GM21526 (cell line): ENCODE measurements at regions not wholly inside any gene's neighbourhood (a gene's known extent, or its start where the extent isn't known, plus 50 kb on each side); places are given as distances from the start of the nearest gene placed in this dataset.

Experiments used
- ATAC-seq: cut with Tn5 transposase; IDR thresholded peaks from one replicate; pipeline ENCODE4 v1.9.1; 2021; ENCODE audit warnings: moderate library complexity; ENCODE audit not compliant: unreplicated experiment, low FRiP score

- ATAC-seq, result no peak
Measured at GRCh38 chr2:223107825-223108224, 55.8 kb downstream of the KCNE4 start.

GRCh38 chr2:223108351-223109050 lies 56.5 kb downstream of the KCNE4 start:
- ATAC-seq, result no peak

- ATAC-seq, result no peak
Measured at GRCh38 chr2:223109341-223109740, 57.4 kb downstream of the KCNE4 start.

DNA sequence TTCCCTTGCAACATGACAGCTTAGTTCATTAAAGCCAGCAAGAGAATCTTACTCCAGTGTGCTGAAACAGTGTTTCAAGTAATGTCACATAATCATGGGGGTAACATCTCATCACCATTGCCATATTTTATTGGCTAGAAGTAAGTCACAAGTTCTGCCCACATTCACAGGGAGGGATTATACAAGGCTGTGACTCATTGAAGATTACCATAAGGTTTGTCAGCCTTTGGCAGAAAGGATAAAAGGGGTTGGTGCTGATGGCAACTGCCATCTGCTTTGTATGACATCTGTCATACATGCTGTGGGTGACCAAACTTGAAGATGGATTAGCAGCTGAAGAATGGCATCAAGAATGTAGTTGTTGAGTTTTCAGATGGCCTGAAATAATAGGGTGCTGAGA lies 61.2 kb downstream of the KCNE4 start:
- ATAC-seq, result no peak

DNA sequence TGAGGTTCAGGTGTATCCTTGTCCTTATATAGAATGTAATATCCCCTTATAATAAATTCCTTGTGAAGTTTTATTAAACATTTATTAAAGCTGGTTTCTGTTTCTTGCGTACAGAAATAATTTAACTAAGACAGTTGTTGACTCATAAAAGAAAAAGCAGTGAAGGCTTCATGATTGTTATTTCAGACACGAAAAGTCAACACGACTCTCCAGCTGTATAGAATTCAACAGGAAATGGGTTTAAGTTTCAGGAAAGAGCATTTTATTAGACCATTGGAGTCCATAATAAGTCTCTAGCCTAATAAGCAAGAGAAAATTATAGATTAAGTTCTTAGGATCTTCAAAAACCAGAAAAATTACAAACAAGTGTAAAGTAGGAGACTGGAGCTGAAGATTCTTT lies 62.2 kb downstream of the KCNE4 start:
- ATAC-seq, result no peak

GRCh38 chr2:223114917-223115316 lies 62.9 kb downstream of the KCNE4 start:
- no peak for ATAC-seq

- no peak for ATAC-seq
Measured at GRCh38 chr2:223117533-223117932, 65.5 kb downstream of the KCNE4 start.

DNA sequence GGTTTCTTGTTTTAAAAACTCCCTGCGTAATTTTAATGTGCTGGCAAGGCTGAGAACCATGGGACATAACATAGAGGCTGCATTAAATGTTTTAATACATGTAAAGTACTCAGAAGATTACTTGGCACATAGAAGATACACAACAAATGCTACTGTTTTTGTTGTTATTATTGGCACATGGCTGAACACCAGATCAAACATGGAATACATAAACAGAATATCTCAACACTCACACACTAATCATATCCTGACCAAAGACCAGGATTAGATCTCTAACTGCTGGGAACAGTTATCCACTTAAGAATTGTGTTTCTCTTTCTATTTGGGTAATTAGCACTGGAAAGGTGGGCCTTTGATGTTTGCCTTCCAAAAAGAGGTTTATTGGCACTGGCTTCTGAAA lies 69.3 kb downstream of the KCNE4 start:
- no peak for ATAC-seq

DNA sequence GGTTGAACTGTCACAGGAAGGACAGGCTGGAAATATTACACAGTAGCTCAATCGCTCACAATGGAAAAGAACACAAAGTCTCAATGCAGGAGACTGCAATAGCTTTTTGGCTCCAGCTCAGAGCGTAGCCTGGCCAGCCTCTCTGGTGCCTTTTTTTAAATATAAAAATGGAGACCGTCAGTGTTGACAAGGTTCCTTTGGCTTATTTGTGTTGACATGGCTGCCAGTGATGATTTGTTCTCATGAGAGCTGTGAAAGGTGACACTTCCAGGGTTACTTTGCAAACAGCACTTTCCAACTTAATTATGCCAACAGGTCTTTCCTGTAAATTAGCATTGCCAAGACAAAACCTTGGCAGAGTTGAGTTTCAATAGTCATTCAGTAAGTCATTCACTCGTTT lies 70.8 kb downstream of the KCNE4 start:
- ATAC-seq, result no peak

GRCh38 chr2:223123855-223124610 lies 72.0 kb downstream of the KCNE4 start:
- no peak for ATAC-seq

DNA sequence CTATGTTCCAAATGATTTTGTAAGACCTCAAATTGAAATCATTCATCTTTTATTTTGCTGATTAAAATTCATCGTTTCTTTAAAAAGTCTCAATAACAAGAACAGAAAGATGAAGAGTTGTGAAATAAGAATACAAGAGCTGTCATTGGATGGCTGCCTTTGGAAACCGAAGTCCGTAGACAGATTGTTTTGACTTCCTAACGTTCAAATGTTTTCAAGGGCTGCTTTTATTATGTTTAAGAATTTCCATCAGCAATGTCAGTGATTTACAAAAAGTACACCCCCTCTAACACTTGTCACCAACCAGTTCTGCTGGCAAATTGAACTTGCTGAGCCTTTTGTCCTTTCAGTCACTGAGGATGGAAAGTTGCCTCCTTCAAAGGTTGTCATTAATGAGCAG lies 89.6 kb downstream of the KCNE4 start:
- ATAC-seq, result no peak

DNA sequence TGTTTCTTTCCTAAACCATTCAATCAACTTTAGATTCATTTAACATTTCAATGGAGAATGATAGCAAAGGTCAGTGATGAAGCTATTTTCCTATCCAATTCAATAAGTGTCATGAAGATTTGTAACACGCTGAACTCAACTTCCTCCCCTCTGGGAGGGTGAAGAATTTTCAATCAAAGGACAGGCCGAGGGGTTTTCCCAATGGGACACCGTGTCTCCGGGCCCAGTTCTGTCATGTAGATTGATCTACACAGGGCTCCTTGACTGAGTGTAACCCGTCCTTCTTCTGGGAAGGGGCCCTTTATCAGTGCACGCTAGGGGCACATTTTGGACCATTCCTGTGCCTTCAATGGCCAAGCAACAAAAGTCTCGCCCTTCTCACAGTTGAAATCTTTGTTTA lies 90.1 kb downstream of the KCNE4 start:
- ATAC-seq, result no peak

- ATAC-seq, result no peak
Measured at GRCh38 chr2:223147431-223147830, 95.4 kb downstream of the KCNE4 start.

- no peak for ATAC-seq
Measured at GRCh38 chr2:223148516-223148915, 96.5 kb downstream of the KCNE4 start.

GRCh38 chr2:223155956-223156355 lies 104.0 kb downstream of the KCNE4 start:
- no peak for ATAC-seq

DNA sequence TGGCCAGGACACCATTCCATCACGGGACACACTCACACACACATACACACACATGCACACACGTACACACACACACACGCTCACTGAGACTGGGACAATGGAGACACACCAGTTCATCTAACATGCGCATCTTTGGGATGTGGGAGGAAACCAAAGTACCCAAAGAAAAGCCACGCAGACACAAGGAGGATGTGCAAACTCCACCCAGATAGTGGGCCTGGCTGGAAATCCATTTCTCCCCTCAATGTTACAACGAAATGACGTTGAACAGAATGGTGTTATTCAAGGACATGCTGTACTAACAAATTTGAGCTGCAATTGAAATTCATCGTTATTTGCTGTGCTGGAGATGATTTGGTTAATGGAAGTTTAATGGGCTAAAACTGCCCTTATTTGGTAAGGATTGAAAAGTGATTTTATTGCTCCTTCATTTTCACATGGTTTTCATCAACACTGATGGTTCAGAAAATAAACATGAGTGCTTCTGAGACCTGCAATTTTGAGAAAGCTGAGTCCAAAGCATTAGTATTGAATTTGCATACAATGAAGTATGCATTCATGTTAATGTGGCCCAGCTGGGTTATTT lies 110.0 kb downstream of the KCNE4 start:
- ATAC-seq, result no peak

- no peak for ATAC-seq
Measured at GRCh38 chr2:223165423-223166214, 113.6 kb downstream of the KCNE4 start.

GRCh38 chr2:223166215-223166493 lies 114.2 kb downstream of the KCNE4 start:
- no peak for ATAC-seq

DNA sequence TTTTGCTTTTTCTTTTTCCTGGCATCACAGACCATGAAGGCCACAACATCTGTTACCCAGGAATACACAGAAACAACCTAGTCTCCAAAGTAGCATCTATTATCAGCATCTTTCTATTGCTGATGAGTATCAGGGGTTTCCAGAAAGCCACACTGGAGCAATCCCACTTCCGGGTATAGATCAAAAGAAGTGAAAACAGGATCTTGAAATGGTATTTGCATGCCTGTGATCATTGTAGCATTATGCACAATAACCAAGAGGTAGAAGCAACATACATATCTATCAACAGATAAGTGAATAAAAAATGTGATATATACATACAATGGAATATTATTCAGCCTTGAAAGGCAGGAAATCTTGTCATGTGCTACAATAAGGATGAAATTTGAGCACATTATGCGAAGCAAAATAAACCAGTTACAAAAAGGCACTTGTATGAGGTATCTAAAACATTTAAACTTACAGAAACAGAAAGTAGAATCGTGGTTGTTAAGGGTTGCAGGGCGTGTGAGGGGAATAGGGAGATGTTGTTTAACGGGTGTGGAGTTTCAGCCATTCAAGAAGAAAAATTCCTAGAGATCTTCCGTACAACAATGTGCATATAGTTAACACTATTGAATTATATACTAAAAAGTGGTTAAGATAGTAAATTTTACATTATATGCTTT lies 115.1 kb downstream of the KCNE4 start:
- ATAC-seq, result peak; percentile 62

- no peak for ATAC-seq
Measured at GRCh38 chr2:223169830-223170605, 118.0 kb downstream of the KCNE4 start.
